CD14-positive monocyte (primary cell): ENCODE measurements at regions not wholly inside any gene's neighbourhood (a gene's known extent, or its start where the extent isn't known, plus 50 kb on each side); places are given as distances from the start of the nearest gene placed in this dataset.

Experiments
- DNase-seq, 3 donors: peaks; one replicate each; pipeline ENCODE4 v3.0.0-alpha.2; 2011 to 2022
- H2AFZ ChIP-seq: 2 replicates; pipeline ENCODE4 v1.6.0; 2012; ENCODE audit warnings: mild to moderate bottlenecking, low read depth, low read length, inconsistent platforms; ENCODE audit not compliant: insufficient read depth, poor library complexity, severe bottlenecking
- H3K27ac ChIP-seq, 2 donors: 1 replicate in 1 of 2; 2 replicates in 1 of 2; pipeline ENCODE4 v1.5.1; 2012 to 2013; ENCODE audit warnings: low read length in 2 of 2, control low read depth in 1 of 2, inconsistent platforms in 1 of 2, low read depth in 1 of 2, mild to moderate bottlenecking in 1 of 2
- H3K27me3 ChIP-seq, 2 donors: one replicate each; pipeline versions ENCODE4 v1.6.0 to v1.6.1; 2011 to 2013; ENCODE audit warnings: low read length in 2 of 2; ENCODE audit not compliant: control insufficient read depth in 2 of 2, insufficient read depth in 2 of 2
- H3K36me3 ChIP-seq, 2 donors: replicated peaks in 1 of 2; 1 replicate in 1 of 2; 2 replicates in 1 of 2; pipeline versions ENCODE4 v1.5.1 to v1.6.1; 2012 to 2013; ENCODE audit warnings: low read length in 2 of 2, control low read depth in 1 of 2, inconsistent platforms in 1 of 2, mild to moderate bottlenecking in 1 of 2; ENCODE audit not compliant: insufficient read depth in 2 of 2, control insufficient read depth in 1 of 2
- H3K4me1 ChIP-seq, 2 donors: 1 replicate in 1 of 2; 2 replicates in 1 of 2; pipeline versions ENCODE4 v1.5.1 to v1.6.1; 2012 to 2013; ENCODE audit warnings: low read length in 2 of 2, control low read depth in 1 of 2, inconsistent platforms in 1 of 2, mild to moderate bottlenecking in 1 of 2, moderate library complexity in 1 of 2; ENCODE audit not compliant: insufficient read depth in 2 of 2, control insufficient read depth in 1 of 2
- H3K4me2 ChIP-seq: replicated peaks from 2 replicates; pipeline ENCODE3; 2012; ENCODE audit warnings: low read length, moderate library complexity, mild to moderate bottlenecking; ENCODE audit not compliant: poor library complexity, severe bottlenecking; ENCODE audit errors: extremely low read depth
- H3K4me3 ChIP-seq, 3 experiments: fragments of 200-600 bp in 1 of 3; sonication (generic) in 1 of 3; replicated peaks in 1 of 3; 1 replicate in 2 of 3; 2 replicates in 1 of 3; pipeline ENCODE4 v1.5.1; 2011 to 2013; ENCODE audit warnings: low read length in 3 of 3, mild to moderate bottlenecking in 3 of 3, control low read depth in 2 of 3, low read depth in 2 of 3, inconsistent platforms in 1 of 3, moderate library complexity in 1 of 3
- H3K79me2 ChIP-seq: 2 replicates; pipeline ENCODE4 v1.6.0; 2012; ENCODE audit warnings: mild to moderate bottlenecking, control low read depth, inconsistent platforms, low read length, moderate library complexity; ENCODE audit not compliant: insufficient read depth
- H3K9ac ChIP-seq: 2 replicates; pipeline ENCODE4 v1.6.0; 2017; ENCODE audit warnings: low read length, mild to moderate bottlenecking; ENCODE audit not compliant: insufficient read depth, poor library complexity, severe bottlenecking
- H3K9me3 ChIP-seq, 2 donors: replicated peaks in 1 of 2; 1 replicate in 1 of 2; 2 replicates in 1 of 2; pipeline versions ENCODE4 v1.5.1 to v1.6.1; 2012 to 2013; ENCODE audit warnings: low read length in 2 of 2, control low read depth in 1 of 2; ENCODE audit not compliant: control insufficient read depth in 1 of 2, insufficient read depth in 1 of 2
- H4K20me1 ChIP-seq: 2 replicates; pipeline ENCODE4 v1.6.0; 2012; ENCODE audit warnings: mild to moderate bottlenecking, low read length, control low read depth, moderate library complexity; ENCODE audit not compliant: insufficient read depth
- H3K27ac Mint-ChIP-seq, 7 donors: one replicate each; pipeline ENCODE4 v1.8.0; 2020; ENCODE audit warnings: mild to moderate bottlenecking in 7 of 7, mixed read lengths in 7 of 7, moderate library complexity in 6 of 7, inconsistent platforms in 2 of 7
- H3K27me3 Mint-ChIP-seq, 3 donors: one replicate each; pipeline ENCODE4 v1.8.0; 2021 to 2022; ENCODE audit warnings: low read depth in 3 of 3, mild to moderate bottlenecking in 3 of 3, mixed read lengths in 3 of 3, moderate library complexity in 3 of 3, inconsistent platforms in 1 of 3
- H3K36me3 Mint-ChIP-seq, 2 donors: one replicate each; pipeline ENCODE4 v1.8.0; 2020; ENCODE audit warnings: mixed read lengths in 2 of 2, inconsistent platforms in 1 of 2, mild to moderate bottlenecking in 1 of 2
- H3K4me1 Mint-ChIP-seq: one replicate; pipeline ENCODE4 v1.8.0; 2020; ENCODE audit warnings: mild to moderate bottlenecking, mixed read lengths
- H3K4me3 Mint-ChIP-seq, 2 donors: one replicate each; pipeline ENCODE4 v1.8.0; 2020; ENCODE audit warnings: mild to moderate bottlenecking in 2 of 2, mixed read lengths in 2 of 2, moderate library complexity in 1 of 2
- H3K9me3 Mint-ChIP-seq, 7 donors: one replicate each; pipeline ENCODE4 v1.8.0; 2020 to 2022; ENCODE audit warnings: mixed read lengths in 7 of 7, mild to moderate bottlenecking in 6 of 7, moderate library complexity in 6 of 7, inconsistent platforms in 2 of 7
- WGBS: methylation state at CpG from one replicate; pipeline ENCODE4 v1.1.5; 2013; ENCODE audit warnings: missing lambda C conversion rate; ENCODE audit not compliant: insufficient coverage; 5-methylcytosine and 5-hydroxymethylcytosine counted together
- intact Hi-C, 2 donors: fragments of 100-400 bp; cut with micrococcal nuclease; formaldehyde crosslinking; loops; one replicate each; pipeline versions ENCODE4 v1.15.0 to v1.15.1; 2023
- TF ChIP-seq, protein P1 (sequence below): fragments of 200-600 bp; IDR thresholded peaks from one replicate; pipeline ENCODE4 v1.8.0; 2022; ENCODE audit warnings: antibody characterized with exemption, mild to moderate bottlenecking

DNA sequence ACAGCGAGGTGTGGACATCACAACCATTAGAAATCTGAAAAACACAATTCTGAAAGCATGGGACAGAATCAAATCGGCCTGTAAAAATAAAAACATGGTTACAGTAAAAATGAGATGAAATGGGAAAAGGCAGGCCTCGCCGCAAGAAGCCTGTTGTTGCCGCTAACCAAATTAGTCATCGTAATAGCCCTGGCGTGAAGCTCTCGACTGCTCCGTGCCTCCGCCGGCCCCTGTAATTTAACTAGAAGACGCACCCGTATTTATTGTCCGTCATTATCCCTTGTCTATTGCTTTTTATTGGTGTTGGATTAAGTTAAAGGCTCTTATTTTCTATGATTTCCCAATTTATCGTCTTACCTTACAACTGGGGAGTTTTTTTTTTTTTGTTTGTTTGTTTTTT, 334.6 kb upstream of the EEF2KMT start:
- TF ChIP-seq, protein P1, sequence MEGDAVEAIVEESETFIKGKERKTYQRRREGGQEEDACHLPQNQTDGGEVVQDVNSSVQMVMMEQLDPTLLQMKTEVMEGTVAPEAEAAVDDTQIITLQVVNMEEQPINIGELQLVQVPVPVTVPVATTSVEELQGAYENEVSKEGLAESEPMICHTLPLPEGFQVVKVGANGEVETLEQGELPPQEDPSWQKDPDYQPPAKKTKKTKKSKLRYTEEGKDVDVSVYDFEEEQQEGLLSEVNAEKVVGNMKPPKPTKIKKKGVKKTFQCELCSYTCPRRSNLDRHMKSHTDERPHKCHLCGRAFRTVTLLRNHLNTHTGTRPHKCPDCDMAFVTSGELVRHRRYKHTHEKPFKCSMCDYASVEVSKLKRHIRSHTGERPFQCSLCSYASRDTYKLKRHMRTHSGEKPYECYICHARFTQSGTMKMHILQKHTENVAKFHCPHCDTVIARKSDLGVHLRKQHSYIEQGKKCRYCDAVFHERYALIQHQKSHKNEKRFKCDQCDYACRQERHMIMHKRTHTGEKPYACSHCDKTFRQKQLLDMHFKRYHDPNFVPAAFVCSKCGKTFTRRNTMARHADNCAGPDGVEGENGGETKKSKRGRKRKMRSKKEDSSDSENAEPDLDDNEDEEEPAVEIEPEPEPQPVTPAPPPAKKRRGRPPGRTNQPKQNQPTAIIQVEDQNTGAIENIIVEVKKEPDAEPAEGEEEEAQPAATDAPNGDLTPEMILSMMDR: no peak
- Histone ChIP-seq H3K79me2 (no peaks in the 10 kb centered on the region), H3K4me3 (no peak overlapping the region), H2AFZ (no peak overlapping the region), H3K9ac (no peak overlapping the region), H4K20me1 (no peaks in the 10 kb centered on the region), H3K27me3 (no peaks in the 10 kb centered on the region), H3K4me1 (no peaks in the 10 kb centered on the region), H3K9me3 (no peaks in the 10 kb centered on the region), H3K4me2 (no peak overlapping the region), H3K27ac (no peak overlapping the region), H3K36me3 (no peaks in the 10 kb centered on the region)
- intact Hi-C loops: no loop called here
- Mint-ChIP-seq H3K36me3 (no peaks in the 10 kb centered on the region), H3K27me3 (peaks cover 0 to 4% (median 4%) of the 10 kb centered on the region in 3 donors), H3K4me1 (no peaks in the 10 kb centered on the region), H3K4me3 (no peak overlapping the region), H3K27ac (no peak overlapping the region), H3K9me3 (peaks cover 0 to 2% (median 0%) of the 10 kb centered on the region in 7 donors)
- 96% methylated on average over 3 of the region's 15 CpGs for WGBS
- DNase-seq: no peak

DNA sequence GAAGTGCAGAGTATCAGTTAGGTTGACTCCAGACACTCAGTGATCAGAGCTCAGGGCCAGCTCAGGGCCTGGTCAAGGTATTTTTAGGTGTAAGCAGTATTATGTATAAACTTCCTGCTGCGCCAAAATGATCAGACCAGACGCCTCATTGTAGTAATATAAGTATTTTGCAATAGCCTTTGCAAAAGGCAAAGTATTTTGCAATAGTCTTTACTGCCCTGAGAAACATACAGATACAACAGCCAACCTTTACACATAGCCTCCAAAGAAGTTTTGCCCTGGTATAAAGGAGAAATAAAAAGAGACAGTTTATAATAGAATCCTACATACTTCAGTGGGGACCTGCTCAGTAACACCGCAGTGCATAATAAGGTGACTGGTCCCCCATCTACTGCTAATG, 333.0 kb upstream of the EEF2KMT start:
- no CpG with 5 or more reads among the region's 3 CpGs for WGBS
- no peaks in the 10 kb centered on the region for H3K4me1 ChIP-seq
- H3K9me3 ChIP-seq: no peaks in the 10 kb centered on the region
- no peaks in the 10 kb centered on the region for H3K79me2 ChIP-seq
- H3K27ac Mint-ChIP-seq: no peak overlapping the region
- TF ChIP-seq, protein P1: no peak
- H3K27ac ChIP-seq: no peak overlapping the region
- no peak overlapping the region for H3K4me3 Mint-ChIP-seq
- intact Hi-C loops: no loop called here
- no peak overlapping the region for H3K4me3 ChIP-seq
- no peaks in the 10 kb centered on the region for H3K4me1 Mint-ChIP-seq
- no peaks in the 10 kb centered on the region for H4K20me1 ChIP-seq
- no peak for DNase-seq
- H3K27me3 ChIP-seq: no peaks in the 10 kb centered on the region
- H3K9ac ChIP-seq: no peak overlapping the region
- peaks cover 0 to 6% (median 4%) of the 10 kb centered on the region in 3 donors for H3K27me3 Mint-ChIP-seq
- no peaks in the 10 kb centered on the region for H3K36me3 ChIP-seq
- H3K36me3 Mint-ChIP-seq: no peaks in the 10 kb centered on the region
- peaks cover 0 to 2% (median 0%) of the 10 kb centered on the region in 7 donors for H3K9me3 Mint-ChIP-seq
- H3K4me2 ChIP-seq: no peak overlapping the region
- no peak overlapping the region for H2AFZ ChIP-seq
